H1 (cell line): ENCODE measurements at regions not wholly inside any gene's neighbourhood (a gene's known extent, or its start where the extent isn't known, plus 50 kb on each side); places are given as distances from the start of the nearest gene placed in this dataset.

Source experiments
- CTCF ChIA-PET: fragments of 300-600 bp; sonication (Branson Sonifier 250); formaldehyde crosslinking; loops from one replicate; lab custom pipeline; 2021; ENCODE audit not compliant: partially characterized antibody; lab: Charles Lee
- POLR2A ChIA-PET: fragments of 300-600 bp; sonication (Branson Sonifier 250); formaldehyde crosslinking; loops from one replicate; lab custom pipeline; 2021; ENCODE audit warnings: inconsistent platforms; ENCODE audit not compliant: partially characterized antibody; lab: Charles Lee
- DNase-seq, 2 experiments: peaks; one replicate each; pipeline versions ENCODE4 v3.0.0 to v3.0.0-alpha.2; 2010 to 2022; ENCODE audit warnings: low spot score in 2 of 2, low read depth in 1 of 2, mixed read lengths in 1 of 2
- FAIRE-seq: peaks from 2 replicates; lab custom pipeline; 2011; peaks lifted over from hg19 to GRCh38; lab: Jason Lieb, UNC
- H2AFZ ChIP-seq: 2 replicates; pipeline ENCODE4 v1.8.1; 2012; ENCODE audit warnings: low read length, inconsistent platforms
- H2AK5ac ChIP-seq: 2 replicates; pipeline ENCODE4 v1.6.1; 2013; ENCODE audit warnings: low read depth, low read length
- H2BK120ac ChIP-seq: replicated peaks from 2 replicates; pipeline ENCODE3; 2013; ENCODE audit warnings: low read depth, low read length, inconsistent platforms
- H2BK12ac ChIP-seq: 2 replicates; pipeline ENCODE4 v1.6.1; 2013; ENCODE audit warnings: low read depth, low read length
- H2BK15ac ChIP-seq: 2 replicates; pipeline ENCODE4 v1.6.1; 2013; ENCODE audit warnings: low read length
- H2BK20ac ChIP-seq: 2 replicates; pipeline ENCODE4 v1.6.1; 2013; ENCODE audit warnings: low read length
- H2BK5ac ChIP-seq: 2 replicates; pipeline ENCODE4 v1.6.1; 2013; ENCODE audit warnings: low read depth, low read length
- H3K14ac ChIP-seq: 2 replicates; pipeline ENCODE4 v1.6.1; 2013; ENCODE audit warnings: inconsistent platforms; ENCODE audit not compliant: insufficient read length
- H3K18ac ChIP-seq: 2 replicates; pipeline ENCODE4 v1.6.1; 2013; ENCODE audit warnings: low read length; ENCODE audit errors: extremely low read depth
- H3K23ac ChIP-seq: 2 replicates; pipeline ENCODE4 v1.6.1; 2013; ENCODE audit warnings: inconsistent platforms; ENCODE audit not compliant: insufficient read length
- H3K23me2 ChIP-seq: 2 replicates; pipeline ENCODE4 v1.6.1; 2013; ENCODE audit warnings: low read depth, low read length
- H3K27ac ChIP-seq: 2 replicates; pipeline ENCODE4 v1.6.1; 2011; ENCODE audit warnings: low read depth, low read length, inconsistent platforms
- H3K27me3 ChIP-seq, 4 experiments: replicated peaks in 1 of 4; 1 replicate in 1 of 4; 2 replicates in 3 of 4; pipeline versions ENCODE4 v1.6.1 to v1.8.1; 2011 to 2013; ENCODE audit warnings: low read length in 3 of 4, mild to moderate bottlenecking in 3 of 4, inconsistent platforms in 2 of 4, mixed read lengths in 2 of 4, moderate library complexity in 1 of 4; ENCODE audit not compliant: control insufficient read depth in 3 of 4, insufficient read depth in 3 of 4; ENCODE audit errors: extremely low read depth in 1 of 4
- H3K36me3 ChIP-seq, 4 experiments: 2 replicates each; pipeline versions ENCODE4 v1.6.1 to v1.8.1; 2011 to 2013; ENCODE audit warnings: mild to moderate bottlenecking in 4 of 4, low read length in 3 of 4, moderate library complexity in 2 of 4, control low read depth in 1 of 4, inconsistent platforms in 1 of 4; ENCODE audit not compliant: insufficient read depth in 4 of 4, control insufficient read depth in 2 of 4
- H3K4ac ChIP-seq: replicated peaks from 2 replicates; pipeline ENCODE3; 2013; ENCODE audit warnings: low read length, low read depth, mixed read lengths, inconsistent platforms; ENCODE audit not compliant: insufficient read length
- H3K4me1 ChIP-seq, 4 experiments: replicated peaks in 1 of 4; 1 replicate in 1 of 4; 2 replicates in 3 of 4; pipeline versions ENCODE4 v1.6.1 to v1.8.1; 2011 to 2013; ENCODE audit warnings: low read length in 3 of 4, inconsistent platforms in 2 of 4, mixed read lengths in 1 of 4; ENCODE audit not compliant: insufficient read depth in 4 of 4, control insufficient read depth in 3 of 4
- H3K4me2 ChIP-seq, 2 experiments: 2 replicates each; pipeline versions ENCODE4 v1.6.1 to v1.8.1; 2011 to 2013; ENCODE audit warnings: low read depth in 2 of 2, low read length in 2 of 2, control low read depth in 1 of 2, inconsistent platforms in 1 of 2, mild to moderate bottlenecking in 1 of 2; ENCODE audit not compliant: insufficient read depth in 1 of 2
- H3K4me3 ChIP-seq, 4 experiments: fragments of 200-600, 300-600 bp in 1 of 4; sonication (generic), shearing (Covaris generic), sonication (Bioruptor Twin) in 1 of 4; 2 replicates each; pipeline versions ENCODE4 v1.5.1 to v1.8.1; 2011 to 2016; ENCODE audit warnings: low read length in 4 of 4, low read depth in 3 of 4, control low read depth in 2 of 4, inconsistent platforms in 2 of 4, mild to moderate bottlenecking in 2 of 4, mixed read lengths in 1 of 4, moderate library complexity in 1 of 4; ENCODE audit not compliant: insufficient read depth in 2 of 4; ENCODE audit errors: extremely low read depth in 1 of 4
- H3K56ac ChIP-seq: replicated peaks from 2 replicates; pipeline ENCODE3; 2013; ENCODE audit warnings: low read depth, mild to moderate bottlenecking, mixed read lengths, low read length, inconsistent platforms; ENCODE audit not compliant: insufficient read length
- H3K79me1 ChIP-seq: 2 replicates; pipeline ENCODE4 v1.6.1; 2013; ENCODE audit warnings: low read depth, low read length, control low read depth
- H3K79me2 ChIP-seq, 2 experiments: 2 replicates each; pipeline versions ENCODE4 v1.6.1 to v1.8.1; 2012 to 2013; ENCODE audit warnings: low read length in 2 of 2, mild to moderate bottlenecking in 2 of 2, inconsistent platforms in 1 of 2; ENCODE audit not compliant: insufficient read depth in 2 of 2, control insufficient read depth in 1 of 2
- H3K9ac ChIP-seq, 4 experiments: replicated peaks in 1 of 4; 1 replicate in 1 of 4; 2 replicates in 3 of 4; pipeline versions ENCODE4 v1.6.1 to v1.8.1; 2011 to 2013; ENCODE audit warnings: low read depth in 3 of 4, low read length in 3 of 4, control low read depth in 2 of 4, mild to moderate bottlenecking in 2 of 4, moderate library complexity in 2 of 4, inconsistent platforms in 1 of 4; ENCODE audit errors: extremely low read depth in 1 of 4
- H3K9me3 ChIP-seq, 2 experiments: 2 replicates each; pipeline versions ENCODE4 v1.6.1 to v1.8.1; 2012 to 2013; ENCODE audit warnings: mild to moderate bottlenecking in 2 of 2, moderate library complexity in 2 of 2, control low read depth in 1 of 2, inconsistent platforms in 1 of 2, low read depth in 1 of 2, low read length in 1 of 2, mixed read lengths in 1 of 2; ENCODE audit not compliant: insufficient read depth in 2 of 2
- H4K20me1 ChIP-seq, 2 experiments: replicated peaks in 1 of 2; 2 replicates each; pipeline versions ENCODE3 to v1.8.1; 2011 to 2013; ENCODE audit warnings: inconsistent platforms in 2 of 2, low read length in 2 of 2, mild to moderate bottlenecking in 1 of 2; ENCODE audit not compliant: insufficient read depth in 2 of 2, control insufficient read depth in 1 of 2
- H4K5ac ChIP-seq: 2 replicates; pipeline ENCODE4 v1.6.1; 2013; ENCODE audit warnings: low read length, low read depth, mixed read lengths, inconsistent platforms; ENCODE audit not compliant: insufficient read length
- H4K8ac ChIP-seq: 2 replicates; pipeline ENCODE4 v1.8.0; 2013; ENCODE audit warnings: mild to moderate bottlenecking, moderate library complexity, low read length, inconsistent platforms; ENCODE audit not compliant: insufficient read depth; ENCODE audit errors: extremely low read depth
- H4K91ac ChIP-seq: replicated peaks from 2 replicates; pipeline ENCODE3; 2013; ENCODE audit warnings: low read length, mixed read lengths, inconsistent platforms; ENCODE audit not compliant: insufficient read length
- BCL11A ChIP-seq, 2 experiments: IDR thresholded peaks; one replicate each; pipeline ENCODE4 v1.6.1; 2011; ENCODE audit warnings: low read depth in 2 of 2, low read length in 2 of 2, mild to moderate bottlenecking in 2 of 2
- CREB1 ChIP-seq: IDR thresholded peaks from 2 replicates; pipeline ENCODE4 v1.6.1; 2012; ENCODE audit warnings: inconsistent platforms
- CTBP2 ChIP-seq: IDR thresholded peaks from 2 replicates; pipeline ENCODE4 v1.7.0; 2011; ENCODE audit warnings: borderline replicate concordance, mild to moderate bottlenecking, moderate library complexity, mixed read lengths, low read length; ENCODE audit not compliant: insufficient read depth, insufficient read length
- EP300 ChIP-seq, 2 experiments: IDR thresholded peaks; 1 replicate in 1 of 2; 2 replicates in 1 of 2; pipeline ENCODE4 v1.6.1; 2011 to 2012; ENCODE audit warnings: low read depth in 2 of 2, low read length in 2 of 2, mild to moderate bottlenecking in 2 of 2, borderline replicate concordance in 1 of 2, inconsistent platforms in 1 of 2, moderate library complexity in 1 of 2
- HDAC6 ChIP-seq: IDR thresholded peaks from one replicate; pipeline ENCODE4 v1.7.1; 2012; ENCODE audit warnings: low read depth, mild to moderate bottlenecking, inconsistent platforms, low read length, moderate library complexity
- JUND ChIP-seq: IDR thresholded peaks from 2 replicates; pipeline ENCODE4 v1.6.1; 2011; ENCODE audit warnings: mild to moderate bottlenecking, improper control_type of control experiment, low read length
- SAP30 ChIP-seq: fragments of 300-600 bp; sonication (generic); IDR thresholded peaks from 2 replicates; pipeline ENCODE4 v1.7.1; 2012; ENCODE audit warnings: low read length, moderate library complexity, mild to moderate bottlenecking, inconsistent platforms; ENCODE audit not compliant: insufficient read depth, insufficient replicate concordance
- SIN3A ChIP-seq, 2 experiments: IDR thresholded peaks in 1 of 2; conservative IDR thresholded peaks in 1 of 2; 2 replicates each; pipeline ENCODE4 v1.6.1; 2011 to 2012; ENCODE audit warnings: low read length in 2 of 2, improper control_type of control experiment in 1 of 2, low read depth in 1 of 2, mild to moderate bottlenecking in 1 of 2
- SP4 ChIP-seq: IDR thresholded peaks from 2 replicates; pipeline ENCODE4 v1.6.1; 2012; ENCODE audit warnings: low read length, inconsistent platforms
- WGBS, 2 experiments: shearing (Covaris generic) in 1 of 2; methylation state at CpG; one replicate each; pipeline versions ENCODE4 v1.1.6 to v1.1.7; 2013 to 2015; ENCODE audit warnings: low lambda C conversion rate in 2 of 2, mixed read lengths in 2 of 2, inconsistent platforms in 1 of 2, low coverage in 1 of 2, missing lambda C conversion rate in 1 of 2; ENCODE audit not compliant: insufficient replicate concordance in 2 of 2, insufficient coverage in 1 of 2, insufficient read length in 1 of 2; ENCODE audit errors: extremely low coverage in 1 of 2, missing lambda C conversion rate in 1 of 2; 5-methylcytosine and 5-hydroxymethylcytosine counted together
- TF ChIP-seq, protein P1 (sequence below): IDR thresholded peaks from 2 replicates; pipeline ENCODE4 v1.6.1; 2012; ENCODE audit warnings: inconsistent platforms
- TF ChIP-seq, protein P2 (sequence below), 3 experiments: IDR thresholded peaks; 1 replicate in 2 of 3; 2 replicates in 1 of 3; pipeline versions ENCODE4 v1.5.1 to v1.6.1; 2011; ENCODE audit warnings: low read length in 3 of 3, mild to moderate bottlenecking in 3 of 3, inconsistent platforms in 2 of 3, low read depth in 1 of 3, moderate library complexity in 1 of 3; ENCODE audit not compliant: insufficient read depth in 1 of 3; ENCODE audit errors: control extremely low read depth in 1 of 3

DNA sequence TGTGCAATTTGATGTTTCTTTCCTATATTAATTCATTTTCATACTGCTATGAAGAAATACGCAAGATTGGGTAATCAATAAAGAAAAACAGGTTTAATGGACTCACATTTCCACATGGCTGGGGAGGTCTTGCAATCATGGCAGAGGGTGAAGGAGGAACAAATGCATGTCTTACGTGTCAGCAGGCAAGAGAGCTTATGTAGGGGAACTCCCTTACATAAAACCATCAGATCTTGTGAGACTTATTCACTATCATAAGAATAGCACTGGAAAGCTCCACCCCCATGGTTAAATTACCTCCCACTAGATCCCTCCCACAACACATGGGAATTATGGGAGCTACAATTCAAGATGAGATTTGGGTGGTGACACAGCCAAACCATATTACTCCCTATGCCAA, 418.9 kb upstream of the MAF start:
- Histone ChIP-seq H2BK5ac (no peak overlapping the region), H3K36me3 (no peaks in the 10 kb centered on the region)
- POLR2A ChIA-PET: no interaction called here
- no peak for TF ChIP-seq JUND
- no peak for TF ChIP-seq SAP30
- TF ChIP-seq CTBP2: no peak
- TF ChIP-seq, protein P1, sequence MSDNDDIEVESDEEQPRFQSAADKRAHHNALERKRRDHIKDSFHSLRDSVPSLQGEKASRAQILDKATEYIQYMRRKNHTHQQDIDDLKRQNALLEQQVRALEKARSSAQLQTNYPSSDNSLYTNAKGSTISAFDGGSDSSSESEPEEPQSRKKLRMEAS: no peak
- TF ChIP-seq SP4: no peak
- TF ChIP-seq, protein P2, sequence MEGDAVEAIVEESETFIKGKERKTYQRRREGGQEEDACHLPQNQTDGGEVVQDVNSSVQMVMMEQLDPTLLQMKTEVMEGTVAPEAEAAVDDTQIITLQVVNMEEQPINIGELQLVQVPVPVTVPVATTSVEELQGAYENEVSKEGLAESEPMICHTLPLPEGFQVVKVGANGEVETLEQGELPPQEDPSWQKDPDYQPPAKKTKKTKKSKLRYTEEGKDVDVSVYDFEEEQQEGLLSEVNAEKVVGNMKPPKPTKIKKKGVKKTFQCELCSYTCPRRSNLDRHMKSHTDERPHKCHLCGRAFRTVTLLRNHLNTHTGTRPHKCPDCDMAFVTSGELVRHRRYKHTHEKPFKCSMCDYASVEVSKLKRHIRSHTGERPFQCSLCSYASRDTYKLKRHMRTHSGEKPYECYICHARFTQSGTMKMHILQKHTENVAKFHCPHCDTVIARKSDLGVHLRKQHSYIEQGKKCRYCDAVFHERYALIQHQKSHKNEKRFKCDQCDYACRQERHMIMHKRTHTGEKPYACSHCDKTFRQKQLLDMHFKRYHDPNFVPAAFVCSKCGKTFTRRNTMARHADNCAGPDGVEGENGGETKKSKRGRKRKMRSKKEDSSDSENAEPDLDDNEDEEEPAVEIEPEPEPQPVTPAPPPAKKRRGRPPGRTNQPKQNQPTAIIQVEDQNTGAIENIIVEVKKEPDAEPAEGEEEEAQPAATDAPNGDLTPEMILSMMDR (IDR thresholded peaks at IDR 0.05; ENCODE audit: control extremely low read depth in 1 of 3, insufficient read depth in 1 of 3, low read depth in 1 of 3, low read length in 3 of 3): no peak
- TF ChIP-seq BCL11A (IDR thresholded peaks at IDR 0.05; ENCODE audit: low read depth in 2 of 2, low read length in 2 of 2): no peak
- TF ChIP-seq EP300 (IDR thresholded peaks at IDR 0.05; ENCODE audit: borderline replicate concordance in 1 of 2, low read depth in 2 of 2, low read length in 2 of 2): no peak
- TF ChIP-seq SIN3A (conservative IDR thresholded peaks at IDR 0.05 in 1 of 2, IDR thresholded peaks at IDR 0.05 in 1 of 2; ENCODE audit: low read depth in 1 of 2, low read length in 2 of 2): no peak
- no peak for TF ChIP-seq HDAC6
- TF ChIP-seq CREB1: no peak

More for the DNA sequence above, 418.9 kb upstream of the MAF start:
- H3K9me3 ChIP-seq: no peaks in the 10 kb centered on the region
- FAIRE-seq: no peak
- no peak overlapping the region for H2BK12ac ChIP-seq
- H4K91ac ChIP-seq: no peak overlapping the region
- H4K5ac ChIP-seq: no peak overlapping the region
- no peaks in the 10 kb centered on the region for H4K20me1 ChIP-seq
- no peak overlapping the region for H3K27ac ChIP-seq
- CTCF ChIA-PET: interaction anchor here (1.5 to 2.2 kb wide), 3 partner anchors 15 to 65 kb away, joined by 4 to 9 read pairs (median 6); no protein-coding TSS in a partner anchor
- H3K23ac ChIP-seq: no peak overlapping the region
- no peak overlapping the region for H3K56ac ChIP-seq
- H3K18ac ChIP-seq: no peak overlapping the region
- H3K4me3 ChIP-seq: no peak overlapping the region
- H3K9ac ChIP-seq: no peak overlapping the region
- H2BK20ac ChIP-seq: no peak overlapping the region
- no peak overlapping the region for H3K14ac ChIP-seq
- H3K27me3 ChIP-seq: no peaks in the 10 kb centered on the region
- no peak overlapping the region for H2AFZ ChIP-seq
- no peaks in the 10 kb centered on the region for H3K79me1 ChIP-seq
- no peaks in the 10 kb centered on the region for H3K4me1 ChIP-seq
- H2AK5ac ChIP-seq: no peak overlapping the region
- DNase-seq: no peak
- H2BK120ac ChIP-seq: no peak overlapping the region
- H3K4me2 ChIP-seq: no peak overlapping the region
- no peak overlapping the region for H3K4ac ChIP-seq
- no peaks in the 10 kb centered on the region for H3K79me2 ChIP-seq
- H4K8ac ChIP-seq: no peak overlapping the region
- no peaks in the 10 kb centered on the region for H3K23me2 ChIP-seq
- WGBS, 2 experiments: 88% methylated on average over 2 of the region's 2 CpGs; no CpG with 5 or more reads in 1 of the 2 experiments
- no peak overlapping the region for H2BK15ac ChIP-seq
